Neural cell (in vitro differentiated cells): ENCODE measurements at regions not wholly inside any gene's neighbourhood (a gene's known extent, or its start where the extent isn't known, plus 50 kb on each side); places are given as distances from the start of the nearest gene placed in this dataset.

ENCODE experiments used
- POLR2AphosphoS5 ChIP-seq: IDR thresholded peaks from 2 replicates; pipeline ENCODE4 v1.6.1; 2012
- REST ChIP-seq: IDR thresholded peaks from 2 replicates; pipeline ENCODE4 v1.6.1; 2012; ENCODE audit warnings: borderline replicate concordance
- TF ChIP-seq, protein P1 (sequence below): fragments of 450-650 bp; IDR thresholded peaks from 2 replicates; pipeline ENCODE4 v1.5.1; 2014; ENCODE audit warnings: antibody characterized with exemption, mild to moderate bottlenecking, moderate library complexity; ENCODE audit not compliant: poor library complexity, severe bottlenecking

GRCh38 chr13:22226086-22226485 is 555.2 kb downstream of the FGF9 start:
- TF ChIP-seq, protein P1, sequence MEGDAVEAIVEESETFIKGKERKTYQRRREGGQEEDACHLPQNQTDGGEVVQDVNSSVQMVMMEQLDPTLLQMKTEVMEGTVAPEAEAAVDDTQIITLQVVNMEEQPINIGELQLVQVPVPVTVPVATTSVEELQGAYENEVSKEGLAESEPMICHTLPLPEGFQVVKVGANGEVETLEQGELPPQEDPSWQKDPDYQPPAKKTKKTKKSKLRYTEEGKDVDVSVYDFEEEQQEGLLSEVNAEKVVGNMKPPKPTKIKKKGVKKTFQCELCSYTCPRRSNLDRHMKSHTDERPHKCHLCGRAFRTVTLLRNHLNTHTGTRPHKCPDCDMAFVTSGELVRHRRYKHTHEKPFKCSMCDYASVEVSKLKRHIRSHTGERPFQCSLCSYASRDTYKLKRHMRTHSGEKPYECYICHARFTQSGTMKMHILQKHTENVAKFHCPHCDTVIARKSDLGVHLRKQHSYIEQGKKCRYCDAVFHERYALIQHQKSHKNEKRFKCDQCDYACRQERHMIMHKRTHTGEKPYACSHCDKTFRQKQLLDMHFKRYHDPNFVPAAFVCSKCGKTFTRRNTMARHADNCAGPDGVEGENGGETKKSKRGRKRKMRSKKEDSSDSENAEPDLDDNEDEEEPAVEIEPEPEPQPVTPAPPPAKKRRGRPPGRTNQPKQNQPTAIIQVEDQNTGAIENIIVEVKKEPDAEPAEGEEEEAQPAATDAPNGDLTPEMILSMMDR, result no peak
- TF ChIP-seq REST (no peak), POLR2AphosphoS5 (no peak)
